ENCODE measurements at regions not wholly inside any gene's neighbourhood (a gene's known extent, or its start where the extent isn't known, plus 50 kb on each side); places are given as distances from the start of the nearest gene placed in this dataset.
"Not testable (repeated sequence)": the region's sequence is repeated elsewhere in the genome, so short reads cannot be mapped to it uniquely, and the experiment has no call there.

DNA sequence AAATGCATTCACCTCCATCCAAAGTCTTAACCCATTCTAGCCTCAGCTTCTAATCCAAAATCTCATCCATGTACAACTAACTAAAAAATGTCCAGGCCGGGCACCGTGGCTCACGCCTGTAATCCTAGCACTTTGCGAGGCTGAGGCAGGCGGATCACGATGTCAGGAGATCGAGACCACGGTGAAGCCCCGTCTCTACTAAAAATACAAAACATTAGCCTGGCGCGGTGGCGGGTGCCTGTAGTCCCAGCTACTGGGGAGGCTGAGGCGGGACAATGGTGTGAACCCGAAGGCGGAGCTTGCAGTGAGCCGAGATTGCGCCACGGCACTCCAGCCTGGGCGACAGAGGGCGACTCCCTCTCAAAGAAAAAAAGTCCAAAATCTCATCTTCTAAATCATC is 523.0 kb downstream of the DIPK2A start:
- not testable (repeated sequence) for H3K27me3 Mint-ChIP-seq; H3K36me3 Mint-ChIP-seq (ENCODE audit: low read depth); H3K9me3 ChIP-seq (ENCODE audit: control insufficient read depth, low read length, poor library complexity, severe bottlenecking); H3K4me1 Mint-ChIP-seq; H3K27ac Mint-ChIP-seq; DNase-seq; ATAC-seq; H3K4me3 Mint-ChIP-seq

DNA sequence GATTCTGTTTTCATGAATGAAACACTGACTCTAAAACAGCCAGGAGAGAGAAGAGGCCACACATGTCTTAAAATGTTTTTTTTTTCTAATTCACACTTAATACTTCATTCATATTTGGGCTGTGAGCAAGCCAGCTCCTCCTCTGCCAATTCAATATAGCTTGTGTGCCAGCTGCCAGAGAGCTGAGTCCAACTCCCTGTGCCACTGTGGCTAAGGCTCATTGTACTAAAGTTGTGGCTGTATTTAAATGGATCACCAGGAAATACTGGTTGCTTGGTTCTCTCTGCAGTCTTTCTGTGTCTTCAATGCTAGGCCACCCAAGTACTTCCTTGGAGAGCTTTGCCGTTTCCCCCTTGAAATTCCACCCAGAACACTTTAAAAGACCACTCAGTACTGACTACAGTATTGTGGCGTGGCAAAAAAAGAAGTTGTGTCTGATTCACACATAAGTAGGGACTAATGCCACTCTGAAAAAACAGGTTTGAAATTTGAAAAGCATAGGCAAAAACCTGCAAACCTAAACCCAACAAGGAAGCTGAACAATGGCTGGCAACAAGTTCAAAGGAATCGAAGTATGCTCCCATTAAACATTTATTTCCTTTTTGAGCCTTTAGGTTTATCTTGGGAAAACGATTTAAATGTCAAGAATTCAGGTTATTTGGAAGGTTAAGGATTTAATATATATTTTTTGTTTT is 524.7 kb downstream of the DIPK2A start:
- no peak overlapping the region for H3K4me3 Mint-ChIP-seq
- H3K4me1 Mint-ChIP-seq = no peaks in the 10 kb centered on the region
- no peak overlapping the region for H3K27ac Mint-ChIP-seq
- peaks cover 3% of the 10 kb centered on the region for H3K27me3 Mint-ChIP-seq
- DNase-seq (no peak), ATAC-seq (no peak)
- H3K36me3 Mint-ChIP-seq (ENCODE audit: low read depth) = no peaks in the 10 kb centered on the region
- H3K9me3 ChIP-seq (ENCODE audit: control insufficient read depth, low read length, poor library complexity, severe bottlenecking) = no peaks in the 10 kb centered on the region

DNA sequence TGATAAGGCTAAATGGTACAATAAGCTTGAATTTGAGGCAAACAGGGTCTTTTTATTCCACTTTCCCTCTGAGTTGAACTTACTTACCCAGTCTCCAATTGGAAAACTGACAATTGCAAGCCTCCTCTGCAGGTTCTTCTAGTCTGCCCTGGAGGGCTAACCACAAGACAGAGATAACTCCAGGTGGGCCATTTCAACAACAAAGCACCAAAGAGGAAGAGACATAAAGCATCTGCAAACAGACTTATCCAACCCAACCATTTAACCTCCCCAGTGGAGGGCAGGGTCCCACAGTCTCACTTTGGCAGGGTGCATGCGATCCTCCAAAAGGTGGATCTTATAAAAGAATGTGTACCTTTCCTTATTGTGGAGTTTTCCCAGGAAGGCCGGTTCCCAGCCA is 525.8 kb downstream of the DIPK2A start:
- H3K4me1 Mint-ChIP-seq = no peaks in the 10 kb centered on the region
- no peak overlapping the region for H3K27ac Mint-ChIP-seq
- no peak overlapping the region for H3K4me3 Mint-ChIP-seq
- no peaks in the 10 kb centered on the region for H3K9me3 ChIP-seq (ENCODE audit: control insufficient read depth, low read length, poor library complexity, severe bottlenecking)
- H3K36me3 Mint-ChIP-seq (ENCODE audit: low read depth) = no peaks in the 10 kb centered on the region
- no peak for ATAC-seq
- no peaks in the 10 kb centered on the region for H3K27me3 Mint-ChIP-seq
- no peak for DNase-seq

DNA sequence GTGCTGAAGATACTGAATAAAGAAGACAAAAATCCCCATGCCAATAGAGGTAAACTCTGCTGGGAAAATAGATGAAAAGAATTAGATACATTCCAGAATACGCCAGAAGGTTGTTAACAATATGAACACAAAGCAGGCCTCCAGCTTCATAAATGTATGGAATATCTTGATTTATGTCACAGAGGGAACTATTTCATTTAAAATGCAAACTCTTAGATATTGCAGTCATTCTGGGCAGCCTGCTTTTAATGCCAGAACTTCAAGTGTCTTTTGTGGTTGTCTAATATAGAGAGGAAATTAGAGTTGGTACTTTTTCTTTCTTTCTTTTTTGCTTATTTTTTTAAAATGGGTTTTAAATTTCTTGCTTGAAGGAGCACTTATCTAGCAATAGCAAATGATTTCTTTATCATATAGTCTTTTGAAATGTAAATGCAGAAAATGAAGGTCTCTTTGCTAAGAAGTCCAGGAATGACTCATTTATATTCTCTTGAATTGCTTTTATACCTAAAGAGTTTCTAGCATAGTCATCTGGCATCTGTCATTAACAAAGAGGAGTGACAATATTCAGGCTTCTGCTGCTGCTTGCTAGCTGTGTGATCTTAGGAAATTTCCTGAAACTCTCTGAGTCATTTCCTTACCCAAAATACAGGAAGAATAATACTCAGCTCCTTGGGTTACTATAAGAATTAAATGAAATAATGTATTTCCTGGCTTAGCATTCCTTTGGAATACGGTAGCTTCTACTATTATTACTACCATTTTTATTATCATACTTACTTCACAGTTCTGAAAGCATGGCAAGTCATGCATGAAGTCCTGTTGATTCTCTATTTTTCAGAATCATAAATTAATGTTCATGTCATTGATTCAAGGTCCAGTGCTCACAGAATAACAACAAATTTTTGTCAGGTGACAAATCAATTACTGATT is 527.6 kb downstream of the DIPK2A start:
- H3K27ac Mint-ChIP-seq = no peak overlapping the region
- no peaks in the 10 kb centered on the region for H3K9me3 ChIP-seq (ENCODE audit: control insufficient read depth, low read length, poor library complexity, severe bottlenecking)
- no peaks in the 10 kb centered on the region for H3K4me1 Mint-ChIP-seq
- ATAC-seq = no peak
- DNase-seq = no peak
- H3K36me3 Mint-ChIP-seq (ENCODE audit: low read depth) = no peaks in the 10 kb centered on the region
- H3K4me3 Mint-ChIP-seq = no peak overlapping the region
- H3K27me3 Mint-ChIP-seq = no peaks in the 10 kb centered on the region

DNA sequence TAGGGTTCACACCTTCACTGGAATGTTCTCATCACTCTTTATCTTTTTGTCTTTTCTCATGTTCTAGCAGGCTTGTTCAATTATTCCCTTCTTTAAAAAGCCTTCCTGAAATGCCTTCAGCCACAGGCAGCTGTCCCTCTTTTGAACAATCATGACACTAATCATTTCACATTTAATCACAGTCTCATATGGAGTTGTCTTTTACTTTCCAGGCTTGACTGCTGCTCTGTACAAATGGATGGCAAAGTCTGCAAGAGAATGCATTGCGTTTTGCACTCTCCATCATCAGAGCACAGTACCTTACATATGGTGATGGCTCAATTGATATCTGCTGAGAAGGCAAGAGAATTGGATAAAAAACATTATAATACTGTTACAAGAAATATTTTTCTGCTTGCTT is 529.8 kb downstream of the DIPK2A start:
- H3K9me3 ChIP-seq (ENCODE audit: control insufficient read depth, low read length, poor library complexity, severe bottlenecking) = no peaks in the 10 kb centered on the region
- H3K4me1 Mint-ChIP-seq = no peaks in the 10 kb centered on the region
- DNase-seq (no peak), ATAC-seq (no peak)
- no peak overlapping the region for H3K4me3 Mint-ChIP-seq
- H3K27me3 Mint-ChIP-seq = no peaks in the 10 kb centered on the region
- no peak overlapping the region for H3K27ac Mint-ChIP-seq
- no peaks in the 10 kb centered on the region for H3K36me3 Mint-ChIP-seq (ENCODE audit: low read depth)

DNA sequence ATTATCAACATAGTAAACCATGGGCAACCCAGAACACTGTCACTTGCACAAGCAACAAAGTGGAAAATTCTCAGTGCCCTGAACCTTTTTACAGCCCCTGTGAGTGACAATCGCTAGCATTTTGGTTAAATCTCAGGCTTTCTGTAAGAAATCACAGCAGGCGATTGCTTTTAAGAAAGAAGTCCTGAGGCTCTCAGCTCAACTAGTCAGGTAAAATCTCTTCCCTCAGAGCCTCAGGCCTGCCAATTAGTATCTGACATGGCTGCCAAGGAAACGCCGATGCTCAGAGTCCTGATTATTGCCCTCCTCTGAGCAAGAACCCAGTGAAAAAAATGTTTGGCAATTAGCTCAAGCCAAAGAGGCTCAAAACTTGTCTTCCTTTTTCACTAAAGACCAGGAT is 530.8 kb downstream of the DIPK2A start:
- no peaks in the 10 kb centered on the region for H3K9me3 ChIP-seq (ENCODE audit: control insufficient read depth, low read length, poor library complexity, severe bottlenecking)
- no peak overlapping the region for H3K4me3 Mint-ChIP-seq
- no peaks in the 10 kb centered on the region for H3K36me3 Mint-ChIP-seq (ENCODE audit: low read depth)
- no peaks in the 10 kb centered on the region for H3K4me1 Mint-ChIP-seq
- no peaks in the 10 kb centered on the region for H3K27me3 Mint-ChIP-seq
- H3K27ac Mint-ChIP-seq = no peak overlapping the region
- no peak for DNase-seq
- no peak for ATAC-seq

DNA sequence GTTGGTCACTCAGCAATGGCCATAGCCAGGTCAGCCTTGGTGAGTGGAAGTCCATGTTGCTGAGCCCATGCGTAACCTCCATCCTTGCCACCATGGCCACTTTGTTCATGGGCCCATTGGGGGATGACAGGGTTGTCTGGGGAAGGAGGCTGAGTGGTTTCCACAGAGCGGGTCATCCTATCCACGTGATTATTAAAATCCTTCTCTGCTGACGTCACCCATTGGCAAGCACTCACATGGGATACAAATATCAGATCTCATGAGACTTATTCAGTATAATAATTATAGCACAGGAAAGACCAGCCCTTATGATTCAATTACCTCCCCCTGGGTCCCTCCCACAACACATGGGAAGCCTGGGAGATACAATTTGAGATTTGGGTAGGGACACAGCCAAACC is 534.8 kb downstream of the DIPK2A start:
- not testable (repeated sequence) for H3K36me3 Mint-ChIP-seq (ENCODE audit: low read depth); H3K4me3 Mint-ChIP-seq; DNase-seq; H3K9me3 ChIP-seq (ENCODE audit: control insufficient read depth, low read length, poor library complexity, severe bottlenecking); H3K4me1 Mint-ChIP-seq; H3K27ac Mint-ChIP-seq; ATAC-seq; H3K27me3 Mint-ChIP-seq

DNA sequence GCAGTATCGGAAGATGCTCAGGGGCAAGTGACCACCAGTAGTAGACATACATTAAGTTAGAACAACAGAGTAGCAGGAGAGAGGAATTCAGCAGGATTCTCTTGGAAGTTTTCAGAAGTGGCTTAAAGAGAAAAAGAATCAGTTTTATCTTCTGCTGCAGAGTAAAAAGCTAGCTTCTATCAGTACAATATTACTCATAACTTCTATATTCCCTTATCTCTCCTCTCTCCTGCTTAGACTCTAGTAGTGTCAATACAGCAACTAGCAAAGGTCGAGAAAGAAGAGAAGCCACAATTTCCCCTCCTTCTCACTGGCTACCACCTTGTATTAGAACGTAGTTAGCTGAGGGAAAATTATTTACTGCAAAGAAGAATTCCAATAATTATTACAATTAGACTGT is 539.7 kb downstream of the DIPK2A start:
- H3K27me3 Mint-ChIP-seq = no peaks in the 10 kb centered on the region
- no peak for DNase-seq
- no peak overlapping the region for H3K27ac Mint-ChIP-seq
- no peaks in the 10 kb centered on the region for H3K4me1 Mint-ChIP-seq
- H3K36me3 Mint-ChIP-seq (ENCODE audit: low read depth) = no peaks in the 10 kb centered on the region
- no peak for ATAC-seq
- H3K4me3 Mint-ChIP-seq = no peak overlapping the region
- H3K9me3 ChIP-seq (ENCODE audit: control insufficient read depth, low read length, poor library complexity, severe bottlenecking) = no peaks in the 10 kb centered on the region

DNA sequence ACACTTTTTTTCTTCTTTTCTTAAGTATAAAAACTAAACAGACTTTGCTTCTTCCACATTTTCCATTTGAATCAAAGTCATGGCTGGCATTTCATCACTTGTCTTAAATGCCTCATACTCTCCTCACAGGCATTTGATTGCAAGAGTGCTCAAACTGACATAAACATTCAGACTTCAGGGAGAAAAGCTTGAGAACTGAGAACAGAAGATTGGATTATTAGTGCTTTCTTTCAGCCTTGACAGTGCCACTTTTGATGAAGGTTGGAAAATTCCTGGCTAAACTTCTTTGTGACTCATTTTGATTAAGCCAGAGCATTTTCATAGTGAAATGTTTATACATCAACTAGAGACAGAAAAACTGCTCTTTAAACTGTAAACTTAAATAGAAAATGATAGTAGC is 544.4 kb downstream of the DIPK2A start:
- Mint-ChIP-seq H3K36me3 (ENCODE audit: low read depth) (no peaks in the 10 kb centered on the region), H3K27ac (no peak overlapping the region), H3K27me3 (no peaks in the 10 kb centered on the region), H3K4me3 (no peak overlapping the region), H3K4me1 (no peaks in the 10 kb centered on the region)
- no peak for ATAC-seq
- DNase-seq = no peak
- H3K9me3 ChIP-seq (ENCODE audit: control insufficient read depth, low read length, poor library complexity, severe bottlenecking) = no peaks in the 10 kb centered on the region

DNA sequence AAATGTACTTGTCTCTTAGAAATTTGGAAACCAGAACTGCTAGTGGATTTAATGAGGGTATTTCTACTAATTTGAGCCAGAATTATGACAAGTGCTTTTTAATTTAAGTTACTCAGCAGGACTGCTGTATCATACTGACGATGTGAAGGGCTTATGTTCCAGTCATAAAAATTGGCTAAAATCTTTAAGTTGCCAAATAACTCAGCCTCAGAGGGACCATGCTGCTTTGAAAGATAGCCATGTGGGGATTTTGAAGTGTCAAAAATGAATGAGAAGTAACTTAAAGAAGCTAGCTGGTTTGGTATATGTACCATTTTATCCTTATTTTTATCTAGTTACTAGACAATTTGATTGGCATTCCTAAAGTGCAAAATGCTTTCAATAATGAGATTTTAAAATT is 545.0 kb downstream of the DIPK2A start:
- H3K9me3 ChIP-seq (ENCODE audit: control insufficient read depth, low read length, poor library complexity, severe bottlenecking) = no peaks in the 10 kb centered on the region
- no peaks in the 10 kb centered on the region for H3K27me3 Mint-ChIP-seq
- no peak overlapping the region for H3K27ac Mint-ChIP-seq

DNA sequence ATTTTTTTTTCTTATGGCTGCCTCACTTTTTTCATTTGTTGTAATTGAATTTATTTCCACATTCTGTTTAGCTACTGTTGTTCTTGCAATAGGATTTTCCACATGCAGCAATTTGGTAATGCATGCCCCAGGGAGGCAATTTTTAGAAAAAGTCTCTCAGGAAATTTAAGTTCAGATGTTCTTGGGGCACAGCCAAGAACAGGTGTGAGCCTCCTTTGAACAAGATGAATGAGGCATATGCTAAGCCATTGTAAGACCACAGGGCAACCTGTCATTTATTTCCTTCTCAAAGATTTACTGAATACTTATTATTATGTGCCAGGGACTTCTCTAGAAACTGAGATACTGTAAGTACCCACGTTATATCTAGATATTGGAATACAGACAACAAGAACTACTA is 549.5 kb downstream of the DIPK2A start:
- DNase-seq (no peak), ATAC-seq (no peak)
- H3K9me3 ChIP-seq (ENCODE audit: control insufficient read depth, low read length, poor library complexity, severe bottlenecking) = no peaks in the 10 kb centered on the region
- Mint-ChIP-seq H3K27me3 (no peaks in the 10 kb centered on the region), H3K4me1 (no peaks in the 10 kb centered on the region), H3K27ac (no peak overlapping the region), H3K36me3 (ENCODE audit: low read depth) (no peaks in the 10 kb centered on the region), H3K4me3 (no peak overlapping the region)

More for the DNA sequence above, 545.0 kb downstream of the DIPK2A start:
- H3K4me1 Mint-ChIP-seq = no peaks in the 10 kb centered on the region
- no peaks in the 10 kb centered on the region for H3K36me3 Mint-ChIP-seq (ENCODE audit: low read depth)
- no peak overlapping the region for H3K4me3 Mint-ChIP-seq
- DNase-seq (no peak), ATAC-seq (no peak)

DNA sequence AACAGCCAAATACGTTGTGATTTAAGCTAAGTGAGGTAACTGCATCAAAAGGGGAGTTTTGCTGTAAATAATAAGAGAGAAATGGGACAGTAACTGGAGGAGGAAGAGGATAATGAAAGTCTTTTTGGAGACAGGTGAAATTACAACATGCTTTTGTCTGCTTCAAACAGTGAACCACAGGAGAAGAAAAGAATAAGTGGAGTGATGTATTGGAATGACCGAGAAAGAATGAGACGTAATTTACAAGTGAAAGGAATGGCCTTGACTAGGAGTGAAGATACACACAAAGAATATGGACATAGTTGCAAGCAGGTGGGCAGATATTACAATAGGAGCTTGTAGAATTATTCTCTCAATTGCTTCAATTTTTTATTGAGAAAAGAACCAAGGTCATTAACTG is 550.8 kb downstream of the DIPK2A start:
- ATAC-seq (no peak), DNase-seq (no peak)
- Mint-ChIP-seq H3K36me3 (ENCODE audit: low read depth) (no peaks in the 10 kb centered on the region), H3K27ac (no peak overlapping the region), H3K4me3 (no peak overlapping the region), H3K4me1 (no peaks in the 10 kb centered on the region), H3K27me3 (no peaks in the 10 kb centered on the region)
- no peaks in the 10 kb centered on the region for H3K9me3 ChIP-seq (ENCODE audit: control insufficient read depth, low read length, poor library complexity, severe bottlenecking)

DNA sequence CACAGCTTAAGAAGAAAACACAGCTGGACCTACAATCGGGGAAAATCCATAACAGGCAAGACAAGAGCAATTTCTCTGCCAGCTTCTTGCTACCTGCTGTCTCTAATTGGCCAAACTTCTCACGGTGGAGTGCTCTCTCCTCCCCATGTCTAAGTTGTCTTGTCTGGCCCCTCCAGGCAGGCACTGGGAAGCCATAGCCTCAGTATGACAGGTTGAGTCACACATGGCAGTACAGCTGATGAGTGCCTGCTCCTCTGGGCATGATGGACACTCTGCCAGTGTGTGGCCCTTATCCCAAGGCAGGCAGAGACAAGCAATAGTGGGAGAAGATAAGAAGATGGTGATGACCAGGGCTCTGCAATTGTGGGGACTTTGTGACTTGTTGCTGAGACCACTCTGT is 551.8 kb downstream of the DIPK2A start:
- Mint-ChIP-seq H3K4me3 (no peak overlapping the region), H3K36me3 (ENCODE audit: low read depth) (no peaks in the 10 kb centered on the region), H3K27me3 (no peaks in the 10 kb centered on the region), H3K27ac (no peak overlapping the region), H3K4me1 (no peaks in the 10 kb centered on the region)
- DNase-seq (no peak), ATAC-seq (no peak)
- no peaks in the 10 kb centered on the region for H3K9me3 ChIP-seq (ENCODE audit: control insufficient read depth, low read length, poor library complexity, severe bottlenecking)

DNA sequence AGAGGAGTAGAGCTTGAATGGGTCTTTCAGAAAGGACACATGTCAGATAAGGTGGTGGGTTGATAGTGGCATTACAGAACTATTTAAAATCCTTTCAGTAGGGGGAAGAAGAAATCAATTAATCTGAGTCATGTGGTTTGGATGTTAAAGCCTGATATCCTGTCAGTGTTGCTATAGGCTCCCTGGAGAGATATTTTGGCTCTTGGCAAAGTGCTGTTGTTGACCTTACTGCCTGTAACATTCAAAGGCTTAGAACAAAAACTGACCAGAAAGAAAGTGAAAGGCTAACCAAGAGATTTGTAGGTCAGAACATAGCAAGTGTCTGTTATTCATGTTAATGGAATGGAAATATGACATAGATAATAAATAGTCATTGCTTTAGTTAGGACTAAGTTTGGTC is 552.9 kb downstream of the DIPK2A start:
- Mint-ChIP-seq H3K4me1 (no peaks in the 10 kb centered on the region), H3K4me3 (no peak overlapping the region), H3K36me3 (ENCODE audit: low read depth) (no peaks in the 10 kb centered on the region), H3K27me3 (no peaks in the 10 kb centered on the region), H3K27ac (no peak overlapping the region)
- H3K9me3 ChIP-seq (ENCODE audit: control insufficient read depth, low read length, poor library complexity, severe bottlenecking) = no peaks in the 10 kb centered on the region
- ATAC-seq (no peak), DNase-seq (no peak)

Data from T-helper 17 cell (primary cell).